Heart right ventricle (tissue), 16 donors: ENCODE measurements at regions not wholly inside any gene's neighbourhood (a gene's known extent, or its start where the extent isn't known, plus 50 kb on each side); places are given as distances from the start of the nearest gene placed in this dataset.

Source experiments
- ATAC-seq, 8 donors: fragments of 200-7000 bp; cut with Tn5 transposase; one replicate each; pipeline ENCODE4 v1.9.1; 2020; ENCODE audit warnings: mild to moderate bottlenecking in 8 of 8, moderate library complexity in 8 of 8, moderate number of reproducible peaks in 1 of 8
- DNase-seq, 2 donors: peaks; one replicate each; pipeline ENCODE4 v3.0.0-alpha.2; 2020
- H3K27ac ChIP-seq, 10 donors: fragments of 200-600 bp; sonication (generic) in 2 of 10; one replicate each; pipeline versions ENCODE4 v1.5.0 to v1.8.0; 2020 to 2022; ENCODE audit warnings: mild to moderate bottlenecking in 3 of 10
- H3K27me3 ChIP-seq, 7 donors: fragments of 200-600 bp; one replicate each; pipeline ENCODE4 v1.8.0; 2021 to 2022; ENCODE audit warnings: mild to moderate bottlenecking in 2 of 7
- H3K36me3 ChIP-seq, 9 donors: fragments of 200-600 bp; sonication (generic) in 1 of 9; one replicate each; pipeline versions ENCODE4 v1.5.0 to v1.8.0; 2020 to 2022; ENCODE audit warnings: mild to moderate bottlenecking in 2 of 9
- H3K4me1 ChIP-seq, 9 donors: fragments of 200-600 bp; sonication (generic) in 1 of 9; one replicate each; pipeline versions ENCODE4 v1.5.0 to v1.8.0; 2020 to 2022; ENCODE audit warnings: mild to moderate bottlenecking in 4 of 9
- H3K4me3 ChIP-seq, 10 donors: fragments of 200-600 bp; sonication (generic) in 2 of 10; one replicate each; pipeline versions ENCODE4 v1.5.0 to v1.8.0; 2020 to 2022; ENCODE audit warnings: mild to moderate bottlenecking in 7 of 10, moderate library complexity in 2 of 10
- H3K9me3 ChIP-seq, 11 donors: fragments of 200-600 bp in 10 of 11; sonication (generic) in 2 of 11; one replicate each; pipeline versions ENCODE4 v1.5.0 to v1.8.0; 2013 to 2022; ENCODE audit warnings: mild to moderate bottlenecking in 2 of 11, control low read depth in 1 of 11, moderate library complexity in 1 of 11
- CTCF ChIP-seq, 9 donors: fragments of 200-600 bp; sonication (generic) in 2 of 9; IDR thresholded peaks; one replicate each; pipeline versions ENCODE4 v1.5.0 to v1.8.0; 2021 to 2022; ENCODE audit warnings: antibody characterized with exemption in 9 of 9, mild to moderate bottlenecking in 5 of 9, moderate library complexity in 1 of 9
- WGBS, 2 donors: extraction: QIAGEN DNeasy Blood & Tissue Kit; methylation state at CpG; one replicate each; pipeline ENCODE4 v1.1.7; 2013; ENCODE audit warnings: inconsistent platforms in 1 of 2; 5-methylcytosine and 5-hydroxymethylcytosine counted together
- intact Hi-C, 10 donors: fragments of 100-400 bp; cut with DNase I; formaldehyde crosslinking; loops; one replicate each; pipeline versions ENCODE4 v1.11.1 to v1.14.2; 2022
- donor health status: Arrhythmogenic right ventricular cardiomyopathy.
- donor health status: ischemic (EF 13 %, LVEDD 7.1; RV severe dilation, severe dysfunction).
- donor health status: healthy with polysubstance abuse.
- donor health status: DM: no; HTN: yes; CAD: no.
- donor health status: DM: no; HTN: no; CAD: no.
- donor health status: ischemic (EF 25% LVEDD 6.9; RV normal size, moderate dysfunction).
- donor health status: ischemic (EF 25% LVEDD 5.7; RV mildly dilated, moderate dysfunction).
- donor health status: healthy.
- donor health status: DM: yes; HTN: yes; CAD: no.
- donor health status: Ischemic cardiomyopathy.
- donor health status: ischemic (EF 35%, LVEDD 5.7; RV mildly dilated, moderate dysfunction).
- donor health status: nonischemic (EF 11% LVEDD 7.7; RV severe dilation, severe dysfunction).
- donor health status: DM: yes; HTN: yes; CAD: no.
- donor health status: PGD.
- donor health status: ischemic (EF 29% LVEDD 5.4; RV normal size, mild dysfunction).
- donor health status: nonischemic (EF 23%, LVEDD 6.1; RV moderate dilation, normal function).

DNA sequence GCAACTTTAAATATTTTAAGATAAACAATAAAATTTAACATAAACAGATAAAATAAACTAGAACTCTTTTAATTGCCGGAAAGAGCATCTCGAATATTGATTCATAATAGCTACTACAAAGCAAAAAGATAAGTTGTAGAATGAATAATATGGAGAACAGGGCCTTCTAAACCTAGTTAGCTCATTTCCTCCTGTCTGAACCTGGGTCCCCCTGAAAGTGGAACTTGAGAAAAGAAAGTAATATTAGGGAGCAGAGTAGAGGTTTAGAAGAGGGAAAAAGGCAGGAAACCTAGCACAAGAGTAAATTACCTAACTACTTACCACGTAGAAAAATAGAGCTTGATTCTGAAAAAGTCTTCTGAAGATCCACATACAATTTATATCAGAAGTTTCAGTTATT is 80.7 kb upstream of the NETO1 start:
- H3K36me3 ChIP-seq, result no peaks in the 10 kb centered on the region
- 42 to 71% methylated on average over 3 of the region's 3 CpGs for WGBS, 2 donors
- H3K27ac ChIP-seq, result no peak overlapping the region
- no peaks in the 10 kb centered on the region for H3K9me3 ChIP-seq
- intact Hi-C loops, result no loop called here
- H3K27me3 ChIP-seq, result no peaks in the 10 kb centered on the region
- no peak for TF ChIP-seq CTCF (IDR thresholded peaks at IDR 0.05)
- DNase-seq (no peak), ATAC-seq (no peak)
- no peak overlapping the region for H3K4me3 ChIP-seq
- H3K4me1 ChIP-seq, result no peaks in the 10 kb centered on the region

DNA sequence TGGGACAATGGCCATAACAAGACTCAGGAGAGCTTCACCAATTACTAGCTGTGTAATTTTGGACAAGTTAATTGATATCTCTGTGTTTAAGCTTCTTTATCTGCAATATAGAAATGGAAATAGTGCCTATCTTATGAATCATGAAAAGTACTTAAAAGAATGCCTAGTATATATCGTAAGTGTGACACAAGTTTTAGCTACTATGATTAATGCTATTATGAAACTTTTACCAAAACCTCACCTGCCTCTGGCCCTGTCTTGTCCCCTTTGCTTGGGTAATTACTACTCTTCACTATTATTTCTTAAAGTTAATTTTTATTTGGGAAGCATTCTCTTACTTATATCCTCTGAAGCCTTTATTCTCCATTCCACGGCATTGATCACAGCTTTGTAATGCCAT is 75.0 kb upstream of the NETO1 start:
- no peak for DNase-seq
- TF ChIP-seq CTCF (IDR thresholded peaks at IDR 0.05), result no peak
- H3K27ac ChIP-seq, result no peak overlapping the region
- no peak for ATAC-seq
- H3K36me3 ChIP-seq, result no peaks in the 10 kb centered on the region
- no peak overlapping the region for H3K4me3 ChIP-seq
- no peaks in the 10 kb centered on the region for H3K4me1 ChIP-seq
- intact Hi-C loops, result no loop called here
- H3K27me3 ChIP-seq, result no peaks in the 10 kb centered on the region
- H3K9me3 ChIP-seq, result no peaks in the 10 kb centered on the region
- 85 to 86% methylated on average over 2 of the region's 2 CpGs for WGBS, 2 donors

- ATAC-seq (no peak), DNase-seq (no peak)
- intact Hi-C loops, result no loop called here
- Histone ChIP-seq H3K27me3 (no peaks in the 10 kb centered on the region), H3K4me3 (no peak overlapping the region), H3K36me3 (no peaks in the 10 kb centered on the region), H3K9me3 (no peaks in the 10 kb centered on the region), H3K4me1 (no peaks in the 10 kb centered on the region), H3K27ac (no peak overlapping the region)
- WGBS, 2 donors, result 47 to 49% methylated on average over 4 of the region's 4 CpGs
- TF ChIP-seq CTCF (IDR thresholded peaks at IDR 0.05), result no peak
These were observed 73.2 kb upstream of the NETO1 start for GRCh38 chr18:72940986-72941385.

DNA sequence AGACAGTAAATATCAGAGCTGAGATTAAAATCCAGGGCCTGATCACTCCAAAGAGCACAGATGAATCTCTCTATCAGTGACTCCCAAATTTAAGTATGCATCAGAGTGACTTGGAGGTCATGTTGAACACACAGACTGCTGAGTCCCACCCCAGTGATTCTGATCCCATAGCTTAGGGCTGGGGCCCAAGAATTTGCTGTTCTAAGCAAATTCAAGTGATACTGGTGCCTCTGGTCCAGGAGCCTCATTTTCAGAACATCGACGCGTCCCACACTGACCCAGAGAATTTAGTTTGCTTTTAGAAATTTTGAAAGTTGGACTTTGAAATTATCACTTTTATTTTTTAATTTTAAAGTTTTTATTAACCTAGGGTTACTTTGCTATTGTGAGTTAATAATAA is 72.7 kb upstream of the NETO1 start:
- H3K9me3 ChIP-seq, result no peaks in the 10 kb centered on the region
- 79 to 99% methylated on average over 3 of the region's 3 CpGs for WGBS, 2 donors
- intact Hi-C loops, result no loop called here

More for the DNA sequence above, 72.7 kb upstream of the NETO1 start:
- H3K27ac ChIP-seq, result no peak overlapping the region
- no peaks in the 10 kb centered on the region for H3K4me1 ChIP-seq
- no peaks in the 10 kb centered on the region for H3K27me3 ChIP-seq
- no peak for TF ChIP-seq CTCF (IDR thresholded peaks at IDR 0.05)
- DNase-seq (no peak), ATAC-seq (no peak)
- H3K4me3 ChIP-seq, result no peak overlapping the region
- no peaks in the 10 kb centered on the region for H3K36me3 ChIP-seq
